ENCODE measurements at regions not wholly inside any gene's neighbourhood (a gene's known extent, or its start where the extent isn't known, plus 50 kb on each side); places are given as distances from the start of the nearest gene placed in this dataset.

- no peak for TF ChIP-seq AFF4 (CRISPR knock-in tag; IDR thresholded peaks at IDR 0.05; ENCODE audit: borderline replicate concordance)
- no peak for TF ChIP-seq ATF2 (CRISPR knock-in tag; IDR thresholded peaks at IDR 0.05; ENCODE audit: borderline replicate concordance, low read depth)
- TF ChIP-seq CDX4 (CRISPR knock-in tag; IDR thresholded peaks at IDR 0.05; ENCODE audit: borderline replicate concordance) = no peak
- TF ChIP-seq FOXK1 (CRISPR knock-in tag; IDR thresholded peaks at IDR 0.05) = no peak
- no peak for TF ChIP-seq EMX1 (CRISPR knock-in tag; IDR thresholded peaks at IDR 0.05)
- TF ChIP-seq RORB (CRISPR knock-in tag; IDR thresholded peaks at IDR 0.05) = no peak
- TF ChIP-seq ZBTB43 (CRISPR knock-in tag; IDR thresholded peaks at IDR 0.05) = no peak
- TF ChIP-seq GRHL2 (CRISPR knock-in tag; IDR thresholded peaks at IDR 0.05; ENCODE audit: insufficient replicate concordance, severe bottlenecking) = no peak
Measured at GRCh38 chr7:63899691-63900393, 98.8 kb upstream of the ZNF722 start (continued).

- peaks cover 74% of the 10 kb centered on the region for H3K9me3 Mint-ChIP-seq
- no peak overlapping the region for H3K27ac Mint-ChIP-seq
- peaks cover 9% of the 10 kb centered on the region for H3K27me3 Mint-ChIP-seq (ENCODE audit: low read depth)
- H3K4me1 Mint-ChIP-seq = no peaks in the 10 kb centered on the region
- ATAC-seq = no peak
- no peak for DNase-seq (ENCODE audit: low spot score)
- CTCF ChIA-PET = no interaction called here
- H3K36me3 Mint-ChIP-seq = peaks cover 61% of the 10 kb centered on the region
- no peak overlapping the region for H3K4me3 Mint-ChIP-seq
- POLR2A ChIA-PET = no interaction called here
- TF ChIP-seq MYBL2 (CRISPR knock-in tag; IDR thresholded peaks at IDR 0.05) (no peak), MAX (CRISPR knock-in tag; IDR thresholded peaks at IDR 0.05) (no peak), PRDM15 (CRISPR knock-in tag; IDR thresholded peaks at IDR 0.05) (no peak), SMAD3 (CRISPR knock-in tag; IDR thresholded peaks at IDR 0.05; ENCODE audit: borderline replicate concordance) (no peak), ERG (CRISPR knock-in tag; IDR thresholded peaks at IDR 0.05) (no peak), CTCF (IDR thresholded peaks at IDR 0.05) (no peak), ZNF121 (CRISPR knock-in tag; IDR thresholded peaks at IDR 0.05) (no peak), TCF7 (CRISPR knock-in tag; IDR thresholded peaks at IDR 0.05; ENCODE audit: low read depth) (no peak), GABPB1 (CRISPR knock-in tag; IDR thresholded peaks at IDR 0.05) (no peak)
Measured at GRCh38 chr7:63900394-63901203, 98.0 kb upstream of the ZNF722 start.
